ENCODE measurements at regions not wholly inside any gene's neighbourhood (a gene's known extent, or its start where the extent isn't known, plus 50 kb on each side); places are given as distances from the start of the nearest gene placed in this dataset.

GRCh38 chr6:142567461-142567860 is 265.7 kb downstream of the ADGRG6 start:
- no peak overlapping the region for H2AFZ ChIP-seq (ENCODE audit: insufficient read depth, low read length, poor library complexity)
- no peak overlapping the region for H4K91ac ChIP-seq (ENCODE audit: low read depth, low read length)
- H3K4ac ChIP-seq (ENCODE audit: low read depth, low read length): no peak overlapping the region
- no peaks in the 10 kb centered on the region for H3K79me2 ChIP-seq (ENCODE audit: control insufficient read depth, insufficient read depth, low read length, poor library complexity)
- H2BK120ac ChIP-seq (ENCODE audit: insufficient read depth, low read length, poor library complexity): no peak overlapping the region
- no CpG with 5 or more reads among the region's 3 CpGs for WGBS (ENCODE audit: extremely low coverage, insufficient coverage, insufficient read length)
- H2BK5ac ChIP-seq (ENCODE audit: low read depth, low read length, poor library complexity): no peak overlapping the region
- H3K14ac ChIP-seq (ENCODE audit: low read length): no peak overlapping the region
- no peaks in the 10 kb centered on the region for H3K4me1 ChIP-seq (ENCODE audit: control insufficient read depth in 1 of 2, insufficient read depth in 2 of 2, low read length in 2 of 2)
- H3K4me2 ChIP-seq (ENCODE audit: low read length): no peak overlapping the region
- no peak overlapping the region for H2AK5ac ChIP-seq (ENCODE audit: low read length)
- H3K9me3 ChIP-seq (ENCODE audit: insufficient read depth, low read depth, low read length): no peaks in the 10 kb centered on the region
- H3K79me1 ChIP-seq (ENCODE audit: low read length): no peaks in the 10 kb centered on the region
- no peak overlapping the region for H3K18ac ChIP-seq (ENCODE audit: low read length)
- H3K27ac ChIP-seq (ENCODE audit: low read depth, low read length): no peak overlapping the region
- no peaks in the 10 kb centered on the region for H3K36me3 ChIP-seq (ENCODE audit: control insufficient read depth in 1 of 2, insufficient read depth in 2 of 2, low read length in 2 of 2)
- no peak overlapping the region for H3K4me3 ChIP-seq (ENCODE audit: low read depth, low read length)
- no peak for DNase-seq
- H3K27me3 ChIP-seq (ENCODE audit: insufficient read depth, low read length): no peaks in the 10 kb centered on the region
- H2BK12ac ChIP-seq (ENCODE audit: low read length): no peak overlapping the region
- H3K23ac ChIP-seq (ENCODE audit: low read length): no peak overlapping the region
- no peak overlapping the region for H3K9ac ChIP-seq (ENCODE audit: low read length)
- no peak overlapping the region for H4K8ac ChIP-seq (ENCODE audit: low read depth, low read length)
- no peak overlapping the region for H4K12ac ChIP-seq (ENCODE audit: low read depth, low read length)

- no peak overlapping the region for H3K14ac ChIP-seq (ENCODE audit: low read length)
- peak; percentile 23 to 69 for DNase-seq
- no peak overlapping the region for H2BK5ac ChIP-seq (ENCODE audit: low read depth, low read length, poor library complexity)
- no peak overlapping the region for H4K12ac ChIP-seq (ENCODE audit: low read depth, low read length)
- no peak overlapping the region for H3K18ac ChIP-seq (ENCODE audit: low read length)
- H3K27me3 ChIP-seq (ENCODE audit: insufficient read depth, low read length): no peaks in the 10 kb centered on the region
- no peak overlapping the region for H3K9ac ChIP-seq (ENCODE audit: low read length)
- H3K36me3 ChIP-seq (ENCODE audit: control insufficient read depth in 1 of 2, insufficient read depth in 2 of 2, low read length in 2 of 2): no peaks in the 10 kb centered on the region
- H2AFZ ChIP-seq (ENCODE audit: insufficient read depth, low read length, poor library complexity): no peak overlapping the region
- H2BK12ac ChIP-seq (ENCODE audit: low read length): no peak overlapping the region
- no peak overlapping the region for H3K4ac ChIP-seq (ENCODE audit: low read depth, low read length)
- no peak overlapping the region for H3K23ac ChIP-seq (ENCODE audit: low read length)
- H3K4me3 ChIP-seq (ENCODE audit: low read depth, low read length): no peak overlapping the region
- H3K4me2 ChIP-seq (ENCODE audit: low read length): no peak overlapping the region
- WGBS (ENCODE audit: extremely low coverage, insufficient coverage, insufficient read length): no CpG with 5 or more reads among the region's 1 CpG
- H4K91ac ChIP-seq (ENCODE audit: low read depth, low read length): no peak overlapping the region
- no peak overlapping the region for H2AK5ac ChIP-seq (ENCODE audit: low read length)
- H3K79me1 ChIP-seq (ENCODE audit: low read length): no peaks in the 10 kb centered on the region
- no peak overlapping the region for H4K8ac ChIP-seq (ENCODE audit: low read depth, low read length)
- H2BK120ac ChIP-seq (ENCODE audit: insufficient read depth, low read length, poor library complexity): no peak overlapping the region
- H3K27ac ChIP-seq (ENCODE audit: low read depth, low read length): no peak overlapping the region
- H3K4me1 ChIP-seq (ENCODE audit: control insufficient read depth in 1 of 2, insufficient read depth in 2 of 2, low read length in 2 of 2): no peaks in the 10 kb centered on the region
- no peaks in the 10 kb centered on the region for H3K79me2 ChIP-seq (ENCODE audit: control insufficient read depth, insufficient read depth, low read length, poor library complexity)
- H3K9me3 ChIP-seq (ENCODE audit: insufficient read depth, low read depth, low read length): peaks cover 3% of the 10 kb centered on the region
Measured at GRCh38 chr6:142568857-142569597, 267.2 kb downstream of the ADGRG6 start.

DNA sequence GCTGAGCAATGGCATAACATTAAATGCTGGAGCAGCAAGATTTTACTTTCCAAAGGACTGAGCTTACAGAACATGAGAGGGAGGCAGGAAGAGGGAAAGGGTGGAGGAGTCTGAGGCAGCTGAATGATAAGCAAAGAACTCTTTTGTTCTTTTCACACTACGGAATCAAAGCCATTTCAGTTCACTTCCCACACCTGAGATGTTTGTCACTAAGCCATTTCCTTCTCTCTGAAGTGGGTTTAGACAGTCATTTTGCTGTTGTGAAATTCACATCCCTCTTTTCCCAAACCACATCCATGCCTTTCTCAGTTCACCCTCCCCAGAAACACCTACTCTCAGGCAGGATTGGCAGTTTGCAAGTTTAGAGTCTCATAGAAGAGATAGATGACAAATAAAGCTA is 267.9 kb downstream of the ADGRG6 start:
- H2BK5ac ChIP-seq (ENCODE audit: low read depth, low read length, poor library complexity): no peak overlapping the region
- no peak overlapping the region for H2BK120ac ChIP-seq (ENCODE audit: insufficient read depth, low read length, poor library complexity)
- H3K14ac ChIP-seq (ENCODE audit: low read length): no peak overlapping the region
- H3K9me3 ChIP-seq (ENCODE audit: insufficient read depth, low read depth, low read length): peaks cover 6% of the 10 kb centered on the region
- no peaks in the 10 kb centered on the region for H3K4me1 ChIP-seq (ENCODE audit: control insufficient read depth in 1 of 2, insufficient read depth in 2 of 2, low read length in 2 of 2)
- no peak overlapping the region for H3K4me2 ChIP-seq (ENCODE audit: low read length)
- no peak overlapping the region for H3K18ac ChIP-seq (ENCODE audit: low read length)
- no peak overlapping the region for H4K8ac ChIP-seq (ENCODE audit: low read depth, low read length)
- no peak overlapping the region for H4K12ac ChIP-seq (ENCODE audit: low read depth, low read length)
- H3K4me3 ChIP-seq (ENCODE audit: low read depth, low read length): no peak overlapping the region
- H3K27ac ChIP-seq (ENCODE audit: low read depth, low read length): peak overlapping the region; percentile 32
- no peak overlapping the region for H2AK5ac ChIP-seq (ENCODE audit: low read length)
- no peak overlapping the region for H3K23ac ChIP-seq (ENCODE audit: low read length)
- no peak overlapping the region for H2BK12ac ChIP-seq (ENCODE audit: low read length)
- no peaks in the 10 kb centered on the region for H3K79me1 ChIP-seq (ENCODE audit: low read length)
- no peak for DNase-seq
- no peak overlapping the region for H2AFZ ChIP-seq (ENCODE audit: insufficient read depth, low read length, poor library complexity)
- H4K91ac ChIP-seq (ENCODE audit: low read depth, low read length): no peak overlapping the region
- no peaks in the 10 kb centered on the region for H3K36me3 ChIP-seq (ENCODE audit: control insufficient read depth in 1 of 2, insufficient read depth in 2 of 2, low read length in 2 of 2)
- H3K9ac ChIP-seq (ENCODE audit: low read length): no peak overlapping the region
- H3K27me3 ChIP-seq (ENCODE audit: insufficient read depth, low read length): no peaks in the 10 kb centered on the region
- no peak overlapping the region for H3K4ac ChIP-seq (ENCODE audit: low read depth, low read length)
- H3K79me2 ChIP-seq (ENCODE audit: control insufficient read depth, insufficient read depth, low read length, poor library complexity): no peaks in the 10 kb centered on the region
- WGBS (ENCODE audit: extremely low coverage, insufficient coverage, insufficient read length): no CpG with 5 or more reads among the region's 1 CpG

DNA sequence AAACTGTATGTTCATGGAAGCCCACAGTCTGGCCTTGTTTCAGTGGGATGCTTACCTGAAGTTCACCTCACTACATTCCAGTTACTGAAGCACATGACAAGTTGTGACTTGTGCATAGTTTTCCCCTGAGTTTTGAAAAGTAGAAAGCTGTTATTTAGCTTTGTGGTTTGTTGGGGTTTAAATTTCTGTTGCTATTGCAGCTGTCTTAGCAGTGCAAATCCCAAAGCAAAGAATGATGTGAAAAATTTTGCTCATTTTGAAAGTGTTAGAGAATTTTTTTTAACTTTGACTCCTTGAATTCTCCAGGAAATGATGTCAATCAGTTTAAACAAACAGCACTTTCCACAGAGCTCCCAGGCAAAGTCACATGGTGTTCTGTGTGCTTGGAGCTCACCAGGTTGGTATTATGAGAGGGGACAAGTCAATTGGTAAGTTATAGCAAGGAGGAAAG is 268.4 kb downstream of the ADGRG6 start:
- no peak overlapping the region for H2AK5ac ChIP-seq (ENCODE audit: low read length)
- H3K27me3 ChIP-seq (ENCODE audit: insufficient read depth, low read length): no peaks in the 10 kb centered on the region
- no peak overlapping the region for H4K8ac ChIP-seq (ENCODE audit: low read depth, low read length)
- no peak overlapping the region for H2AFZ ChIP-seq (ENCODE audit: insufficient read depth, low read length, poor library complexity)
- no peak overlapping the region for H3K4me3 ChIP-seq (ENCODE audit: low read depth, low read length)
- H2BK12ac ChIP-seq (ENCODE audit: low read length): no peak overlapping the region
- H3K79me1 ChIP-seq (ENCODE audit: low read length): no peaks in the 10 kb centered on the region
- peak overlapping the region; percentile 23 for H3K27ac ChIP-seq (ENCODE audit: low read depth, low read length)
- H3K79me2 ChIP-seq (ENCODE audit: control insufficient read depth, insufficient read depth, low read length, poor library complexity): no peaks in the 10 kb centered on the region
- no peak overlapping the region for H3K4me2 ChIP-seq (ENCODE audit: low read length)
- no peaks in the 10 kb centered on the region for H3K4me1 ChIP-seq (ENCODE audit: control insufficient read depth in 1 of 2, insufficient read depth in 2 of 2, low read length in 2 of 2)
- H3K9me3 ChIP-seq (ENCODE audit: insufficient read depth, low read depth, low read length): peaks cover 6% of the 10 kb centered on the region
- no peak overlapping the region for H3K18ac ChIP-seq (ENCODE audit: low read length)
- H2BK5ac ChIP-seq (ENCODE audit: low read depth, low read length, poor library complexity): no peak overlapping the region
- no peak overlapping the region for H3K14ac ChIP-seq (ENCODE audit: low read length)
- no peak overlapping the region for H4K91ac ChIP-seq (ENCODE audit: low read depth, low read length)
- DNase-seq: peak; percentile 4 to 44
- H3K4ac ChIP-seq (ENCODE audit: low read depth, low read length): no peak overlapping the region
- no peak overlapping the region for H3K9ac ChIP-seq (ENCODE audit: low read length)
- no peak overlapping the region for H4K12ac ChIP-seq (ENCODE audit: low read depth, low read length)
- no peak overlapping the region for H2BK120ac ChIP-seq (ENCODE audit: insufficient read depth, low read length, poor library complexity)
- H3K36me3 ChIP-seq (ENCODE audit: control insufficient read depth in 1 of 2, insufficient read depth in 2 of 2, low read length in 2 of 2): no peaks in the 10 kb centered on the region
- H3K23ac ChIP-seq (ENCODE audit: low read length): no peak overlapping the region

Data from trophoblast cell (in vitro differentiated cells and primary cell).